H9 (cell line): ENCODE measurements at regions not wholly inside any gene's neighbourhood (a gene's known extent, or its start where the extent isn't known, plus 50 kb on each side); places are given as distances from the start of the nearest gene placed in this dataset.

Experiments
- DNase-seq: peaks from one replicate; pipeline ENCODE4 v3.0.0-alpha.2; 2017
- H2AFZ ChIP-seq: one replicate; pipeline ENCODE4 v1.6.1; 2013; ENCODE audit warnings: mild to moderate bottlenecking, low read length, control low read depth, moderate library complexity
- H2AK5ac ChIP-seq: 2 replicates; pipeline ENCODE4 v1.6.1; 2013; ENCODE audit warnings: low read length, control low read depth, mixed read lengths; ENCODE audit not compliant: insufficient read length
- H2BK120ac ChIP-seq: one replicate; pipeline ENCODE4 v1.6.1; 2013; ENCODE audit warnings: low read depth, mild to moderate bottlenecking, low read length, control low read depth, inconsistent platforms; ENCODE audit not compliant: poor library complexity, severe bottlenecking
- H2BK12ac ChIP-seq: 2 replicates; pipeline ENCODE4 v1.6.1; 2013; ENCODE audit warnings: low read length, control low read depth, mixed read lengths, low read depth; ENCODE audit not compliant: insufficient read length
- H2BK15ac ChIP-seq: 2 replicates; pipeline ENCODE4 v1.6.1; 2013; ENCODE audit warnings: low read depth, low read length, control low read depth
- H2BK20ac ChIP-seq: one replicate; pipeline ENCODE4 v1.6.1; 2013; ENCODE audit warnings: low read depth, mild to moderate bottlenecking, low read length, control low read depth, inconsistent platforms; ENCODE audit not compliant: poor library complexity, severe bottlenecking
- H2BK5ac ChIP-seq: 2 replicates; pipeline ENCODE4 v1.6.1; 2013; ENCODE audit warnings: low read length, control low read depth, mixed read lengths; ENCODE audit not compliant: insufficient read length
- H3K14ac ChIP-seq: 2 replicates; pipeline ENCODE4 v1.6.1; 2013; ENCODE audit warnings: low read length, control low read depth; ENCODE audit not compliant: insufficient read depth
- H3K18ac ChIP-seq: 2 replicates; pipeline ENCODE4 v1.6.1; 2013; ENCODE audit warnings: low read depth, mild to moderate bottlenecking, mixed read lengths, low read length, control low read depth; ENCODE audit not compliant: insufficient read length
- H3K23ac ChIP-seq: 2 replicates; pipeline ENCODE4 v1.6.1; 2013; ENCODE audit warnings: low read length, control low read depth, mixed read lengths, low read depth; ENCODE audit not compliant: insufficient read length
- H3K23me2 ChIP-seq: 2 replicates; pipeline ENCODE4 v1.6.1; 2013; ENCODE audit warnings: low read depth, mild to moderate bottlenecking, mixed read lengths, low read length, control low read depth; ENCODE audit not compliant: insufficient read length, poor library complexity, severe bottlenecking
- H3K27ac ChIP-seq: 2 replicates; pipeline ENCODE4 v1.5.1; 2013; ENCODE audit warnings: low read length, control low read depth, mixed read lengths, low read depth; ENCODE audit not compliant: insufficient read length
- H3K27me3 ChIP-seq: 2 replicates; pipeline ENCODE4 v1.6.1; 2013; ENCODE audit warnings: low read length, control low read depth, inconsistent platforms; ENCODE audit not compliant: insufficient read depth
- H3K4ac ChIP-seq: 2 replicates; pipeline ENCODE4 v1.6.1; 2013; ENCODE audit warnings: low read depth, mild to moderate bottlenecking, control low read depth, inconsistent platforms, low read length, moderate library complexity
- H3K4me1 ChIP-seq: 2 replicates; pipeline ENCODE4 v1.6.1; 2013; ENCODE audit warnings: low read length, control low read depth, inconsistent platforms; ENCODE audit not compliant: insufficient read depth
- H3K4me2 ChIP-seq: 2 replicates; pipeline ENCODE4 v1.6.1; 2013; ENCODE audit warnings: low read length, control low read depth, mixed read lengths; ENCODE audit not compliant: insufficient read length, insufficient read depth
- H3K56ac ChIP-seq: 2 replicates; pipeline ENCODE4 v1.6.1; 2013; ENCODE audit warnings: low read depth, mild to moderate bottlenecking, mixed read lengths, low read length, control low read depth; ENCODE audit not compliant: insufficient read length
- H3K79me1 ChIP-seq: 2 replicates; pipeline ENCODE4 v1.6.1; 2013; ENCODE audit warnings: low read depth, mild to moderate bottlenecking, moderate library complexity, low read length, control low read depth, inconsistent platforms; ENCODE audit not compliant: insufficient read depth, poor library complexity, severe bottlenecking
- H3K79me2 ChIP-seq: 2 replicates; pipeline ENCODE4 v1.6.1; 2013; ENCODE audit warnings: low read length, control low read depth, inconsistent platforms; ENCODE audit not compliant: insufficient read depth
- H3K9ac ChIP-seq: 2 replicates; pipeline ENCODE4 v1.6.1; 2013; ENCODE audit warnings: low read length, control low read depth, mixed read lengths; ENCODE audit not compliant: insufficient read length; ENCODE audit errors: extremely low read depth
- H3K9me3 ChIP-seq: one replicate; pipeline ENCODE4 v1.6.1; 2013; ENCODE audit warnings: low read depth, low read length, inconsistent platforms; ENCODE audit not compliant: control insufficient read depth
- H3T11ph ChIP-seq: one replicate; pipeline ENCODE4 v1.6.1; 2013; ENCODE audit warnings: mild to moderate bottlenecking, low read length, control low read depth, inconsistent platforms
- H4K20me1 ChIP-seq: one replicate; pipeline ENCODE4 v1.6.1; 2013; ENCODE audit not compliant: control insufficient read depth, insufficient read length, insufficient read depth
- H4K5ac ChIP-seq: 2 replicates; pipeline ENCODE4 v1.6.1; 2013; ENCODE audit warnings: low read depth, mild to moderate bottlenecking, mixed read lengths, low read length, control low read depth; ENCODE audit not compliant: insufficient read length
- H4K8ac ChIP-seq: replicated peaks from 2 replicates; pipeline ENCODE4 v1.6.1; 2013; ENCODE audit warnings: low read length, control low read depth, mixed read lengths, low read depth; ENCODE audit not compliant: insufficient read length
- H4K91ac ChIP-seq: 2 replicates; pipeline ENCODE4 v1.6.1; 2013; ENCODE audit warnings: low read depth, mild to moderate bottlenecking, moderate library complexity, mixed read lengths, low read length, control low read depth; ENCODE audit not compliant: insufficient read length
- H3K27ac Mint-ChIP-seq, 3 experiments: 2 replicates in 2 of 3; 3 replicates in 1 of 3; pipeline ENCODE4 v1.8.0; 2020 to 2021; ENCODE audit warnings: mixed read lengths in 3 of 3, mild to moderate bottlenecking in 1 of 3, moderate library complexity in 1 of 3
- H3K27me3 Mint-ChIP-seq: 2 replicates; pipeline ENCODE4 v1.8.0; 2021; ENCODE audit warnings: low read depth, mild to moderate bottlenecking, moderate library complexity, mixed read lengths
- H3K36me3 Mint-ChIP-seq, 3 experiments: 2 replicates in 2 of 3; 3 replicates in 1 of 3; pipeline ENCODE4 v1.8.0; 2020 to 2021; ENCODE audit warnings: low read depth in 3 of 3, mixed read lengths in 3 of 3; ENCODE audit not compliant: insufficient read depth in 1 of 3
- H3K4me1 Mint-ChIP-seq, 2 experiments: 2 replicates each; pipeline ENCODE4 v1.8.0; 2020; ENCODE audit warnings: mixed read lengths in 2 of 2
- H3K4me3 Mint-ChIP-seq, 2 experiments: 2 replicates in 1 of 2; 3 replicates in 1 of 2; pipeline ENCODE4 v1.8.0; 2020 to 2021; ENCODE audit warnings: mild to moderate bottlenecking in 2 of 2, mixed read lengths in 2 of 2, moderate library complexity in 1 of 2
- H3K9me3 Mint-ChIP-seq, 2 experiments: 2 replicates in 1 of 2; 3 replicates in 1 of 2; pipeline ENCODE4 v1.8.0; 2020; ENCODE audit warnings: mild to moderate bottlenecking in 2 of 2, mixed read lengths in 2 of 2, moderate library complexity in 1 of 2
- TF ChIP-seq, protein P1 (sequence below): fragments of 200-600 bp; sonication (generic); conservative IDR thresholded peaks from 3 replicates; pipeline ENCODE4 v1.8.0; 2021; ENCODE audit warnings: antibody characterized with exemption, mild to moderate bottlenecking

- Histone ChIP-seq H2BK5ac (no peak overlapping the region), H3K23me2 (no peaks in the 10 kb centered on the region), H4K91ac (no peak overlapping the region), H2BK120ac (no peak overlapping the region), H3K9ac (no peak overlapping the region), H3K27ac (no peak overlapping the region), H2AFZ (no peak overlapping the region), H3K56ac (no peak overlapping the region), H3K4me1 (no peaks in the 10 kb centered on the region), H4K5ac (no peak overlapping the region), H3T11ph (no peak overlapping the region), H3K79me1 (no peaks in the 10 kb centered on the region), H4K20me1 (no peaks in the 10 kb centered on the region), H3K9me3 (no peaks in the 10 kb centered on the region), H3K4ac (no peak overlapping the region), H2AK5ac (no peak overlapping the region), H2BK15ac (no peak overlapping the region), H3K4me2 (no peak overlapping the region), H4K8ac (no peak overlapping the region), H2BK20ac (no peak overlapping the region), H3K79me2 (no peaks in the 10 kb centered on the region), H3K27me3 (no peaks in the 10 kb centered on the region), H3K18ac (no peak overlapping the region), H3K14ac (no peak overlapping the region), H2BK12ac (no peak overlapping the region), H3K23ac (no peak overlapping the region)
- Mint-ChIP-seq H3K27ac (no peak overlapping the region), H3K27me3 (peaks cover 3% of the 10 kb centered on the region), H3K4me3 (no peak overlapping the region), H3K4me1 (no peaks in the 10 kb centered on the region), H3K9me3 (peaks cover 0 to 12% of the 10 kb centered on the region in 2 experiments; a peak in 2 of 5 replicates), H3K36me3 (no peaks in the 10 kb centered on the region)
- no peak for DNase-seq
- TF ChIP-seq, protein P1, sequence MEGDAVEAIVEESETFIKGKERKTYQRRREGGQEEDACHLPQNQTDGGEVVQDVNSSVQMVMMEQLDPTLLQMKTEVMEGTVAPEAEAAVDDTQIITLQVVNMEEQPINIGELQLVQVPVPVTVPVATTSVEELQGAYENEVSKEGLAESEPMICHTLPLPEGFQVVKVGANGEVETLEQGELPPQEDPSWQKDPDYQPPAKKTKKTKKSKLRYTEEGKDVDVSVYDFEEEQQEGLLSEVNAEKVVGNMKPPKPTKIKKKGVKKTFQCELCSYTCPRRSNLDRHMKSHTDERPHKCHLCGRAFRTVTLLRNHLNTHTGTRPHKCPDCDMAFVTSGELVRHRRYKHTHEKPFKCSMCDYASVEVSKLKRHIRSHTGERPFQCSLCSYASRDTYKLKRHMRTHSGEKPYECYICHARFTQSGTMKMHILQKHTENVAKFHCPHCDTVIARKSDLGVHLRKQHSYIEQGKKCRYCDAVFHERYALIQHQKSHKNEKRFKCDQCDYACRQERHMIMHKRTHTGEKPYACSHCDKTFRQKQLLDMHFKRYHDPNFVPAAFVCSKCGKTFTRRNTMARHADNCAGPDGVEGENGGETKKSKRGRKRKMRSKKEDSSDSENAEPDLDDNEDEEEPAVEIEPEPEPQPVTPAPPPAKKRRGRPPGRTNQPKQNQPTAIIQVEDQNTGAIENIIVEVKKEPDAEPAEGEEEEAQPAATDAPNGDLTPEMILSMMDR = no peak
These were observed 161.1 kb upstream of the API5 start for GRCh38 chr11:43150697-43151096.
